Activated CD4-positive, alpha-beta memory T cell treated with anti-CD3 and anti-CD28 coated beads, Interleukin-2, amount 10 ng/mL, durations not matched to agents 7 days and 5 days (primary cell): ENCODE measurements at regions not wholly inside any gene's neighbourhood (a gene's known extent, or its start where the extent isn't known, plus 50 kb on each side); places are given as distances from the start of the nearest gene placed in this dataset.

Experiments used
- CTCF ChIA-PET: fragments of 350-600 bp; sonication (Branson Sonifier 250); formaldehyde crosslinking; loops from one replicate; lab custom pipeline; 2021; ENCODE audit warnings: antibody characterized with exemption, inconsistent platforms; lab: Charles Lee
- POLR2A ChIA-PET: fragments of 350-600 bp; sonication (Branson Sonifier 250); formaldehyde crosslinking; loops from one replicate; lab custom pipeline; 2021; ENCODE audit warnings: antibody characterized with exemption; lab: Charles Lee
- DNase-seq: peaks from one replicate; pipeline ENCODE4 v3.0.0-alpha.2; 2020
- H3K27ac Mint-ChIP-seq: one replicate; pipeline ENCODE4 v1.8.0; 2021; ENCODE audit warnings: mild to moderate bottlenecking, mixed read lengths
- H3K27me3 Mint-ChIP-seq: one replicate; pipeline ENCODE4 v1.8.0; 2021; ENCODE audit warnings: mixed read lengths
- H3K36me3 Mint-ChIP-seq: one replicate; pipeline ENCODE4 v1.8.0; 2021; ENCODE audit warnings: low read depth, mixed read lengths
- H3K4me1 Mint-ChIP-seq: one replicate; pipeline ENCODE4 v1.8.0; 2021; ENCODE audit warnings: mixed read lengths
- H3K4me3 Mint-ChIP-seq: one replicate; pipeline ENCODE4 v1.8.0; 2021; ENCODE audit warnings: mild to moderate bottlenecking, mixed read lengths
- H3K9me3 Mint-ChIP-seq: one replicate; pipeline ENCODE4 v1.8.0; 2021; ENCODE audit warnings: mixed read lengths

GRCh38 chr15:69929905-69930630 is 167.6 kb downstream of the TLE3 start:
- Mint-ChIP-seq H3K27me3 (peaks cover 20% of the 10 kb centered on the region), H3K4me3 (no peak overlapping the region), H3K36me3 (no peaks in the 10 kb centered on the region), H3K4me1 (no peaks in the 10 kb centered on the region), H3K9me3 (peaks cover 9% of the 10 kb centered on the region), H3K27ac (no peak overlapping the region)
- no peak for DNase-seq
- CTCF ChIA-PET = no interaction called here
- POLR2A ChIA-PET = no interaction called here

GRCh38 chr15:69930754-69931153 is 167.0 kb downstream of the TLE3 start:
- Mint-ChIP-seq H3K4me1 (no peaks in the 10 kb centered on the region), H3K27me3 (peaks cover 27% of the 10 kb centered on the region)
- CTCF ChIA-PET = no interaction called here

GRCh38 chr15:69931156-69931555 is 166.6 kb downstream of the TLE3 start:
- Mint-ChIP-seq H3K4me1 (no peaks in the 10 kb centered on the region), H3K27me3 (peaks cover 29% of the 10 kb centered on the region), H3K27ac (no peak overlapping the region), H3K36me3 (no peaks in the 10 kb centered on the region), H3K9me3 (peaks cover 4% of the 10 kb centered on the region), H3K4me3 (no peak overlapping the region)
- CTCF ChIA-PET = no interaction called here
- DNase-seq = no peak
- POLR2A ChIA-PET = no interaction called here

More at GRCh38 chr15:69930754-69931153, 167.0 kb downstream of the TLE3 start:
- POLR2A ChIA-PET = no interaction called here
- Mint-ChIP-seq H3K27ac (no peak overlapping the region), H3K4me3 (no peak overlapping the region), H3K36me3 (no peaks in the 10 kb centered on the region), H3K9me3 (peaks cover 6% of the 10 kb centered on the region)
- no peak for DNase-seq

GRCh38 chr15:69934607-69935006 is 163.1 kb downstream of the TLE3 start:
- ChIA-PET CTCF (interaction anchor here (0.6 kb wide), 1 partner anchor 27 kb away, joined by 4 read pairs; no protein-coding TSS in a partner anchor), POLR2A (no interaction called here)
- H3K4me3 Mint-ChIP-seq = no peak overlapping the region
- H3K27me3 Mint-ChIP-seq = peaks cover 41% of the 10 kb centered on the region
- no peak overlapping the region for H3K27ac Mint-ChIP-seq
- H3K9me3 Mint-ChIP-seq = no peaks in the 10 kb centered on the region
- no peak for DNase-seq
- no peaks in the 10 kb centered on the region for H3K36me3 Mint-ChIP-seq
- no peaks in the 10 kb centered on the region for H3K4me1 Mint-ChIP-seq

GRCh38 chr15:69939513-69940440 is 157.9 kb downstream of the TLE3 start:
- H3K4me1 Mint-ChIP-seq = no peaks in the 10 kb centered on the region
- no peaks in the 10 kb centered on the region for H3K36me3 Mint-ChIP-seq
- peaks cover 27% of the 10 kb centered on the region for H3K27me3 Mint-ChIP-seq
- no peak overlapping the region for H3K27ac Mint-ChIP-seq
- no peak for DNase-seq
- H3K9me3 Mint-ChIP-seq = no peaks in the 10 kb centered on the region
- POLR2A ChIA-PET = no interaction called here
- CTCF ChIA-PET = no interaction called here
- no peak overlapping the region for H3K4me3 Mint-ChIP-seq

GRCh38 chr15:69940441-69941300 is 157.0 kb downstream of the TLE3 start:
- no peaks in the 10 kb centered on the region for H3K4me1 Mint-ChIP-seq
- no peak overlapping the region for H3K4me3 Mint-ChIP-seq
- H3K9me3 Mint-ChIP-seq = no peaks in the 10 kb centered on the region
- no peaks in the 10 kb centered on the region for H3K36me3 Mint-ChIP-seq
- CTCF ChIA-PET = no interaction called here
- POLR2A ChIA-PET = no interaction called here
- DNase-seq = no peak
- peaks cover 18% of the 10 kb centered on the region for H3K27me3 Mint-ChIP-seq
- H3K27ac Mint-ChIP-seq = no peak overlapping the region

GRCh38 chr15:69941301-69941605 is 156.5 kb downstream of the TLE3 start:
- no peaks in the 10 kb centered on the region for H3K36me3 Mint-ChIP-seq
- H3K9me3 Mint-ChIP-seq = no peaks in the 10 kb centered on the region
- no peak overlapping the region for H3K27ac Mint-ChIP-seq
- no peak for DNase-seq
- ChIA-PET CTCF (no interaction called here), POLR2A (no interaction called here)
- peaks cover 19% of the 10 kb centered on the region for H3K27me3 Mint-ChIP-seq
- no peaks in the 10 kb centered on the region for H3K4me1 Mint-ChIP-seq
- H3K4me3 Mint-ChIP-seq = no peak overlapping the region

GRCh38 chr15:69941706-69942495 is 155.8 kb downstream of the TLE3 start:
- Mint-ChIP-seq H3K4me1 (no peaks in the 10 kb centered on the region), H3K36me3 (no peaks in the 10 kb centered on the region), H3K4me3 (no peak overlapping the region), H3K27ac (no peak overlapping the region), H3K27me3 (peaks cover 20% of the 10 kb centered on the region), H3K9me3 (no peaks in the 10 kb centered on the region)
- CTCF ChIA-PET = no interaction called here
- POLR2A ChIA-PET = no interaction called here
- DNase-seq = no peak

GRCh38 chr15:69943637-69944036 is 154.1 kb downstream of the TLE3 start:
- CTCF ChIA-PET = no interaction called here
- POLR2A ChIA-PET = no interaction called here
- Mint-ChIP-seq H3K27ac (no peak overlapping the region), H3K4me3 (no peak overlapping the region), H3K36me3 (no peaks in the 10 kb centered on the region), H3K27me3 (peaks cover 7% of the 10 kb centered on the region), H3K9me3 (no peaks in the 10 kb centered on the region), H3K4me1 (no peaks in the 10 kb centered on the region)
- DNase-seq = no peak

GRCh38 chr15:69945729-69946128 is 152.0 kb downstream of the TLE3 start:
- no peak overlapping the region for H3K4me3 Mint-ChIP-seq
- ChIA-PET CTCF (no interaction called here), POLR2A (no interaction called here)
- no peak for DNase-seq
- no peaks in the 10 kb centered on the region for H3K36me3 Mint-ChIP-seq
- H3K27me3 Mint-ChIP-seq = peaks cover 7% of the 10 kb centered on the region
- H3K4me1 Mint-ChIP-seq = no peaks in the 10 kb centered on the region
- H3K9me3 Mint-ChIP-seq = no peaks in the 10 kb centered on the region
- H3K27ac Mint-ChIP-seq = no peak overlapping the region

- H3K27ac Mint-ChIP-seq = no peak overlapping the region
- H3K9me3 Mint-ChIP-seq = no peaks in the 10 kb centered on the region
- H3K36me3 Mint-ChIP-seq = no peaks in the 10 kb centered on the region
- no peak overlapping the region for H3K4me3 Mint-ChIP-seq
- POLR2A ChIA-PET = no interaction called here
- no peak for DNase-seq
- CTCF ChIA-PET = no interaction called here
- H3K27me3 Mint-ChIP-seq = peaks cover 7% of the 10 kb centered on the region
- H3K4me1 Mint-ChIP-seq = no peaks in the 10 kb centered on the region
Measured at GRCh38 chr15:69946870-69947269, 150.8 kb downstream of the TLE3 start.

- Mint-ChIP-seq H3K27me3 (peaks cover 7% of the 10 kb centered on the region), H3K4me1 (no peaks in the 10 kb centered on the region), H3K27ac (no peak overlapping the region), H3K4me3 (no peak overlapping the region), H3K9me3 (no peaks in the 10 kb centered on the region), H3K36me3 (no peaks in the 10 kb centered on the region)
- DNase-seq = no peak
- ChIA-PET CTCF (no interaction called here), POLR2A (no interaction called here)
Measured at GRCh38 chr15:69947394-69947793, 150.3 kb downstream of the TLE3 start.
